ENCODE measurements at regions not wholly inside any gene's neighbourhood (a gene's known extent, or its start where the extent isn't known, plus 50 kb on each side); places are given as distances from the start of the nearest gene placed in this dataset.
"Not testable (repeated sequence)": the region's sequence is repeated elsewhere in the genome, so short reads cannot be mapped to it uniquely, and the experiment has no call there.

DNA sequence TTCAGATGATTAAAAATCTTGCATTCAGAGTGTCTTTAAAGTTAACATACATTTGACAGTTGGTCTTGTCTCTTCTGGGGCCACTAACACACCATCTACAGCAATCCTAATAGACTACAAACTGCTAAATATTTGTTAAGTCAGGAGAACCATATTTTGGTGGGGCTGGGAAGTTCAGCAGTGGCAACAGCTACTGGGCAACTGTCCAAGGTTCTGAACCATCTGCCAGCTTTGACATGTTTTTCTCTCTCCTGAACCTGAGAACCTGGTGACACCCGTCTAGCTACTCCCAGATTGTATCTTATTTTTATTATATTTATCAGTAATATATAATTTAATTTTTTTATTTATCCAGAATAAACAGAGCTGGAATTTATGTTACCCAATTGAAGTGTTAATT is 199.0 kb upstream of the DPYD start:
- no peak for DNase-seq (ENCODE audit: low read depth)

DNA sequence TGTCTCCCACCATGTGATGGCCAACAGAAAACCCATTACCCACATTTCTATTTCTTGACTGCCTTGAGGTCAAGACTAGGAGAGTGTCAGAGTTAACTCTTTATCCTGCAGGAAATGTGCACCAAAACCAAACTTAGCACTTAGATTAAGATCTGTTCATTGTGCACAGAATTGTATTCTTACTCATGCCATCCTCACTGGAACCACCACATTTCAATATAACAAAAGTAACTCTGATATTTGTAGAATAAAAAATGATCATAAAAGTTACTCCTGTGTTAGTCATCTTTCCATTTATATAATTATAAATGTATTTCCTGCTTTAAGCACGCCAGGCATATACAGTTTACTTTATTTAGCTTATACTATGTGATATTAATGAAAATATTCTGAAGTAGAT is 193.0 kb upstream of the DPYD start:
- no peak for DNase-seq (ENCODE audit: low read depth)

DNA sequence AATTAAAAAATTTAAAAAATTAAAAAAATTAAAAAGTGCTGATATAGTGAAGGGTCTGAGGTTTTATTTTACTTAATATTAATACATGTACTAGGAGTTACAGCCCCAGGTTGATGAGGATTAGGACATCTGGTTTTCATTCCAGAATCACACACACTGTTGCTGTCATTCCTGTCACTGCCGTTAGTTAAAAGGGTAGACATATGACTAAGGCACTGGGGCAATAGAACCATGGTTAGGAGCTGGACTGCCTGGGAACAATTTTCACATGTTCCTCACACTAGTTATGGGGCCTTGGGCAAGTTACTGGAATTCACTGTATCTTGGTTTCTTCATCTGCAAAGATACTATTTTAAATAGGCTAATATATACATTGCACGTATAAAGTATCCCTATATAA is 191.8 kb upstream of the DPYD start:
- DNase-seq (ENCODE audit: low read depth), result no peak

DNA sequence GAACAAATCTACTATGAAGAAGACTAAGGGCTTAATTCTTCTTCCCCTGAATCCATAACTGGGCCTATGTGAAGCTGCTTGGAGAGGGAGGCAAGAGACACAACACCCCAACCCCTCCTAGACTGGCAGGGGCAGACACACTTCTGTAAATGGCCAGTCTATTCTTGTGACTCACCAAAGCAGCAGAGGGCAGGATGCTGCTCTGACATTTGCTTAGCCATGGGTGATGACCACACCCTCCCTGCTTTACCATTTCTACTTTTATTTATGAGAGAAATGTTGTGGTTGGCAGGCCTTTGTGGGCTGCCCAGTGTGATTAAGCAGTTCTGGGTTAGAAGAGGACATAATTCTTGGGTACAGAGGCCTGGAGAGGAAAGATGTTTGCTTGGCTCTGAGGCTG is 189.8 kb upstream of the DPYD start:
- no peak for DNase-seq (ENCODE audit: low read depth)

DNA sequence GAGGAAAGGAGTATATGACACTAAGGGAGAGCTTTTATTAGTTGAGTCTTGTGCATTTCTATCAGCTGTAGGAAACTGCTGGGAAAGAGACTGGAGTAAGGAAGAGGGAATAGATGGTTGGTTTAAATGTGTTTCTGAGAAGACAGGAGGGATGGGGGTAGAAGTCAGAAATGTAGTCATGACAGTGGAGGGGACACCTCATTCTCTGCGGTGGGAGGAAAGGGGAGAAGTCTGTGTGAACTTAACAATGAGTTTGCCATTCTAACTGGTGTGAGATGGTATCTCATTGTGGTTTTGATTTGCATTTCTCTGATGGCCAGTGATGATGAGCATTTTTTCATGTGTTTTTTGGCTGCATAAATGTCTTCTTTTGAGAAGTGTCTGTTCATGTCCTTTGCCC is 187.5 kb upstream of the DPYD start:
- not testable (repeated sequence) for DNase-seq (ENCODE audit: low read depth)

DNA sequence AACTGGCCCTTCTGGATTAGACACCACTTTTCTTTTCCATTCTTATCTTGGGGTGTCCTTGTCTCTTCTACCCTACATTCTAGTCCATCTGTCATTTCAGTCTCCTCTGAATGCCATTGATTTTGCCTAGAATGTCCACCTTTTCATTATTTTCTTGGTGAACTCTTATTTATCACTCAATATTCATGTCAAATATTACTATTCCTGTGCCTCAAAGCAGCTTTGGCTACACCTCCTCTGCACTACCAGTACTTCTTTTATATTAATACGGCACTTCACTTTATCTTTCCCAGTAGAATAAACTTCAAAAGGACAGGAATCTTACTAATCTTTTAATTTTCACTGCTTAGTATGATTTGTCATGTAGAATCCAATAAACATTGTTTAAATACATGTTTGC is 186.4 kb upstream of the DPYD start:
- DNase-seq (ENCODE audit: low read depth), result no peak

DNA sequence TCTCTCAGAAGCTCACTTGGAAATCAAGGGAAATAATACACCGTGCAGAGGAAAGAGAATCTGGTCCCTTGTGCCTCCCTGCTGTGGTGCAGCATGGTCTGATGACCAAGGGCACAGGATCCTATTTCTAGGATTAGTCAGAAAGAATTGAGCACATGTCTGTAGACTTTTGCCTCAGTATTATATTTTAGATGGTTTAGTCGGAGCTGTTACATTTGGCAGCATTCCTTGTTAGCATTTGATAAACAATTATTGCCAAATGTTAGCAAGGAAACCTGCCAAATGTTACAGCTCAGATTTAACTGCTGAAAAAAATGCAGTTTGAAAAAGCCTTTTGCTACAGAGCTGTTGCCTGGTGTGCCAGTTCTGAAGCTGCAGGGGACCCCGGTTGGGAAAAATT is 183.5 kb upstream of the DPYD start:
- peak; percentile 26 for DNase-seq (ENCODE audit: low read depth)

DNA sequence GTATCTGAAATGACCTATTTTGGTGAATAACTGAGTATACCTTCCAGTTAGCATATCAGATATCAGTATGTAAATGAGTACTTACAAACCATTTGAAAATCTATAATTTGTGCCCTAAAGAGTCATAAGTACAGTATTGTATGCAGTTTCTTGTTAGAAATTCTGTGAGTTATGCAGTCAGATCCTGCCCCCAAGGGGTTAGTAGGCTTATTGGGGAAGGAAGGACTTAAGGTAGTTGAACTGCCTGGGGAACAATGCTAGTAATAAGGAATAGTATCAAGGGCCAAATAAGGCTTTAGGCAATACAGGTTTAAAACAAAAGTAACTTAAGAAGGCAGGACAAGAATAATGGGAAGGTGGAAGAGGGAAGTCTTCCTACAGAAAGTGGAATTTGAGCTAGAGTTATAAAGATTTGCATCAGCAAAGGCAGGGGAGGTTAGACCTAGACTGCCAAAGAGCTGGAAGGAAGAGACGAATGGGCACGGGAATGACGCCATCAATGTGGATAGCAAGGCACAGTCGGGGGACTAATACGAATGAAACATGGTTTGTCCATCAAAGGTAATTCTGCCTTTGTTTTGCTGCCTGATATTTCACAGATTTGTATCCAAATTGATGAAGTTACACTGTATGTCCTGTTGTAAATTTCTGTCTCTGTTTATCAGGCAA is 182.9 kb upstream of the DPYD start:
- no peak for DNase-seq (ENCODE audit: low read depth)

DNA sequence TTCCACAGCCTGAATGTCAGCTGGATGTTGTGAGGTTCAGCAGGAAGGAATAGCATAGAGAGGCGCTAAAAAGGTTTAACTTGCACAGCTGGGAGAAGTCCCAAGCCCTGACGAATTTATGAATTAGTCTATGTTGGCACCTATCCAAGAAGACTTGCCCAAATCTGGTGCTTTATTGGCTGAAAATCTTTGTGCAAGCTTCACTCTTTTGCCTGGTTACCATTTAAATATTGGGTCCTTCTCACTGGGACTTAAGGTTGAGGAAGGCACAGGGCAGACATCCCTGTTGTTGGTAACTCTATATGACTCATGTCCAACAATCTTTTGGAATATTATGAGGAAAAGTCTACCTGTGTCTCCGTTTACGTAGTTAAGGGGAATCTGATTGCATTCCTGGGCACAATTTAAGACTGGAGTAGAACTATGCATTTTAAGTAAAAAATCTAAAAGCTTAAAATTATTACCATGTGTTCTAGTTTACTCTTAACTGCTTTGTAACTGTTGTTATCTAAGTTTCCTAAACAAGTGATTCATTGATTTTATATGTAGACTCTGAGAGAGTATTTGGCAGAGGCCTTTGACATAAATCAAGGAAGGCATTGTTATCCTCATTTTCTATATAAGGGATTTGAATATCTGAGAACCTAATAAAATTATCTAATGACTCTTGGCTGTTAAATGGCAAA is 181.7 kb upstream of the DPYD start:
- no peak for DNase-seq (ENCODE audit: low read depth)

DNA sequence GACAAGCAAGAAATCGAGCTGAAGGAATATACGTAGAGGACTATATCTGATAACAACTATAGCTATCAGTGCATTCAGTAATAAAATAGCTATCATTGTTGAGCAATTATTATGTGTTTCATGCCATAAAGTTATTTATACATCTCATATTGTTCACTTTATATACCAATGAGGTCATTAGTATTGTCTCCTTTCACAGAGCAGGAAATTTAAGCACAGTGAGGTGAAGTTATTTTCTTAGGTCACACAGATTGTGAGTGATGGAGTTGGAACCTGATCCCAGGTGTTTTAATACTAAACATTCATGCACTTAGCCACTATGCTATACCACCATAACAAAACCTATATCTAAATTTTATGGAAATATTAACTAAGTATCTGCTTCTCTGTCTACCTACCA is 180.5 kb upstream of the DPYD start:
- DNase-seq (ENCODE audit: low read depth), result no peak

DNA sequence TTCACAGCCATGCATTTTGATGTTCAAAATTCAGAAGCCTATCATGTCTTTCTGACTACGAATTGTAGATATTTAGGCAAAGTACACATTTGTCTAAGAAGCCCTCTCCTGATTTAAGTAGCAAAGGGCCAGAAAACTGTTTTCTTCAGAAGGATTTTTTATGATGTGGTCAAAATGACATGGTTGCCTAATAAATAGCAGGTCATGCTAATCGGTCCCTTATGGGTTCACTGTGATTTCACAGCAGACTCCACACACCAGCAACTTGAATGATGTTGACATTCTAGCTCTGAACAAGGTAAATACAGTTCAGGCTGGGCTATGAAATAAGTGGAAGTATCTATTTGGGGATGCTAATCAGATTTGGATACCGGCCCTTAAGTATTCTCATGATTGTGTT is 178.7 kb upstream of the DPYD start:
- DNase-seq (ENCODE audit: low read depth), result no peak

DNA sequence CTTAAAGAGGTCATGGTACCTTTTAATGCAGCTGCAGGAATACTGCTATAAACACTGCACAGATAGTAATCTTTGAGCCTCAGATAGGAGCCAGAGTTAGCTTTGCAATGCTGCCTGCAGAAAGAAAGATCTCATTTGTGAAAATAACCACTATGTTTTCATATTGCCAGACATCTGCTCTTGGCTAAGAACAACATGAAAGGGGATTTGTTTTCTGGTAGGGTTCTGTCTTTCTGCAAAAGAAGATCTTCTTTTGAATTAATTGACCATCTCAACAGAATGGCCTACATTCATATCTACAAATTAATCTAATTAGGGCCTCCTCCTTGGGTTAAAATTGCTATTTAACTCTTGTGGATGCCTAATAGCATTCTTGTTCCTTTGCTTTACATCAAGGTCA is 177.6 kb upstream of the DPYD start:
- no peak for DNase-seq (ENCODE audit: low read depth)

DNA sequence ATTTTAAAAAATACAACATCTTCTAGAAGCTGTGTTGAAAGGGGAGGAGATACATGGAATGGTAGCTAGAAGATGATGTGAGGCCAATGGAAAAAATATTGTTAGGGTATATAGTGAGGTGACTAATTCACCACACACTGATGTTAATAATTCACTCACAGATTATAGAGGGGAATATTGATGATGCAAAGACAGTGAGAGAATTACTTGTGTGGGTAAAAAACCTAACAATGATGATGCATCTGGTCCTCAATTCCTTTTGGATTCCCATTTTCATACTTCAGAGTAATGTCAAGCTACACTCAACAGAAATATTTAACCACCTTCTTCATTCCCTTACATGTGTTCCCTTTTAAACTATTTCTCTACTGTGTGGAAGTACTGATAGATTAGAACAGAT is 169.5 kb upstream of the DPYD start:
- DNase-seq (ENCODE audit: low read depth), result no peak

DNA sequence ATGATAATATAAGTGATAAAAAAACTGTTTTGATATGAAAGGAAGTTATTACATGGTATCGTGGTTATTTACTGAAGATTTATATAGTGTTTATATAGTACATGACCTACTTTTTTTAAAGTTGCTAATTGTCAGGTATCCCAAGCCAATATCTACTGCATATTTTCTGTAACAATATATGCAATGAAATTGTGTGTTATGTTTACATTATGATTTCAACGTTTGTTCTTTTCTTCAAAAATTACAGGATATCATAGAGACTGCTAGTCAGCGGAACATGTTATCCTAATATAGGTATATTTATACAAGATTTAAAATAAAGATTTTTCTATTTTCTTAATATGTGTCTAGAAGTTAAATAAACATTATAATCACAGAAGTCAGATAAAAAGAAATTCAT is 167.5 kb upstream of the DPYD start:
- no peak for DNase-seq (ENCODE audit: low read depth)

DNA sequence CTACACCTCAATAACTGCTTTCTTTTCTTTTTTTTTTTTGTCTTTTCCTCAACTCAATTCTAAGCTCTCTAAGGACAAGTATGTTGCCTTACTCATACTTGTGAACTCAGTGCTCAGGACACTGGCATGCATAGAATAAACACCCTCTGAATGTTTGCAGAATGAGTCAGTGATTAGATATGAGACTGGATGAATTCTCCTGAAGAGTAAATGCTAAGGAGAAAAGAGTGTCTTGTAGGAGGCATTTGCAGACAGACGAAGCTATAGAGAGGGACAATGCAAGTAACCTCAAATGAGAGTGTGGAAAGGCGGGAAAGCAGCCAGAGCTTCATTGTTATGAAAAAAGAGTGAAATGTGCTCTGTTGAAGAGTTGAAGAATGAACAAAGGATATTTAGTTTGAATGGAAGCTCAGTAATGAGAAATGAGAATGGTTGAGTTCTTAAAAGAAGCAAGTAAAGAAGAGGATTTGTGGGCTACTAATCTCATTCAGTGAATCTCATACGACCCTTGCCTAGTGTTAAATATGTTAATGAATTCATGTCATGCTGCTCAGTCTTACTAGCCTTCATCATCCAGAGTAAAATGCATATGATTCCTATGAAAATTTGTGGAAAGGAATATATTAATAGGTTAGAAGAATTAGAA is 166.1 kb upstream of the DPYD start:
- no peak for DNase-seq (ENCODE audit: low read depth)

DNA sequence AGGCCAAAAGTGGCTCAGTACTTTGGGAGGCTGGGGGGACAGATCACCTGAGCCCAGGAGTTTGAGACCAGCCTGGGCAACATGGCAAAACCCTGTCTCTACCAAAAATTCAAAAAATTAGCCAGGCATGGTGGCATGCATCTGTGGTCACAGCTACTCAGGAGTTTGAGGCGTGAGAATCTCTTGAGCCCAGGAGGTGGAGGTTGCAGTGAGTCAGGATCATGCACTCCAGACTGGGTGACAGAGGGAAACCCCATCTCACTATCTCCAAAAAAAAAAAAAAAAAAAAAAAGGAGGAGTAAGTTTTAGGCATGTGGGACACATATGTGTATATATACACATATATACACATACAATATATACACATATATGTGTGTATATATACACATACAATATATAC is 165.3 kb upstream of the DPYD start:
- DNase-seq (ENCODE audit: low read depth), result no peak

DNA sequence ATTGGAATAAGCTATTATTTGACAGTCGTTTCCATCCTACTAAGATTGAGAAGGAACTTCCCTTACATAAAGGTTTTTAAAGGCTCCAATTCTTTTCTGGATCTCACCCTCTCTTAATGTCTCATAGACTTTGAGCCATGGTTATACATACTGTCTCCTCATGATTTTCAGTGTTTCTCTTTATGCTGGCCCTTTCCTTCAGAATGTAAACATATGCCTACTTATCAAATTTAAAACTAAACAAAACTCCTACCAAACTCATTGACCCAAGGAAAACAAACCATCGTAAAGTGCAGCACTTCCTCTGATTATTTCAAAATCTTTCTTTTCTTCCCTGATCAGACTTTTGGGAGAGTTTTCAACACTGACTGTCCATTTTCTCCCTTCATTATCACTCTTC is 163.4 kb upstream of the DPYD start:
- DNase-seq (ENCODE audit: low read depth), result no peak

DNA sequence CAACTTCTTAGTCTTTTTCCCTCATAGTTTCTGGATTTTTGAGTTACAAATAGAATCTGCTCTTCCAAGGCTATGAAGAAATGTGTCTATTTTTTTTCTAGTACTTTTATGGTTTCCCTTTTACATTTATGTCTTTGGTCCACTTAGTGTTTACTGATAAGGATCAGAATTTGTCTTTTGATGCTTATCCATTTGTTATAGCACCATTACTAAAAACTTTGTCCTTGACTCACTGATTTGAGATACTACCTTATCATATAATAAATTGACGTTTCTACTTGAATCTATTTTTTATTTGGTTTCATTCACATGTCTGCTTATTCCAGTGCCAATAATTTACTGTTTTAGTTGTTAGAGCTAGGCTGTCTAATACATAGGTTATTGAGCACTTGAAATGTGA is 161.1 kb upstream of the DPYD start:
- DNase-seq (ENCODE audit: low read depth), result no peak

DNA sequence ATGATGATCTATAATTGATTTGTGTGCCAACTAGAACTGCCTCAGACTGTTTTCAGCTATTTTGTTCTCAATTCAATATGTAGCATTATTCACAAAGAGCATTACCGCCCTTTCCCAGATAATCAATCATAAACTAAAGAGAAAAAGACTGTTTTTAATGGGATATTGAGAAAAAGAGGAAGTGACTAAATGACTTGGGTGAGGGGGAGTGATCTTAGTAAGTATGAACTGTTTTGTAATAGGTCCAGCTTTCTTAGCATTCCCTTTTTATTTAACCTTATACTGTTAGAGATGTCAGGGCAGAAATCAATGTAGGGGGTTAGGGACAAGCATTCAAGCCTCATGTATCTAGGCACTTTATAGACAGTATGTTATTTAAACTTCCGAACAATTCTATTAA is 157.8 kb upstream of the DPYD start:
- DNase-seq (ENCODE audit: low read depth), result no peak

DNA sequence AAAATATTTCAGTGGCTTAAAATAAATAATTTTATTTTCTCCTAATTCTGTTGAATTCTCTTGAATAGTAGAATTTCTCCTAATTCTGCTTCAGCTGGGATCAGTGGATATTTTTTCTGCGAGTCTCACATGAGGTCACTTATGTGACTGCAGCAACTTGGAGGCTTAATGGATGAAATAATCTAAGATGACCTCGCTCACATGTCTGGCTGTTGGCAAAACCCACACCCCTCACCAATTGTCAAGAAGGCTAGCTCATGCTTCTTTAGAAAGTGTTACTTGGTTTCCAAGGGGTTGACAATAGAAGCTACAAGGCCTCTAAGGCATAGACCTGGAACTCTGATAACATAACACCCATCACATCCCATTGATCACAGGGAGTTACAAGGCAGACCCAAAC is 156.9 kb upstream of the DPYD start:
- no peak for DNase-seq (ENCODE audit: low read depth)

DNA sequence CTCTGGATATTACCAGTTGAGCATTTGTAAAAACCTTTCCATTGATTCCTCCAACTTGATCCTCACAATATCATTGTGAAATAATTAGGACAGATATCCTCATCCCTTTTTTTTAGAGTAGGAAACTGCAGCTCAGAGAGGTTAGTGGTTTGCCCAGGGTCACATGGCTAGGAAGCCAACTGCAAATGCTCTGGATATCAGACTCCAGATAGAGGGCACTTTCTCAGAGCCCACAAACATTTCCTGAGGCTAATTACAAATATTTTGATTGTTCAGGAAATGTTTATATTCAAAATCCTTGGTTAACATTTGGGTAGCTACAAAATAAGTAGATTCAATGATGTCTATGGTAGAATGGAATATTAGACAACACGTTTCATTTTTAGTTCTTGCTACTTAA is 154.8 kb upstream of the DPYD start:
- DNase-seq (ENCODE audit: low read depth), result no peak

DNA sequence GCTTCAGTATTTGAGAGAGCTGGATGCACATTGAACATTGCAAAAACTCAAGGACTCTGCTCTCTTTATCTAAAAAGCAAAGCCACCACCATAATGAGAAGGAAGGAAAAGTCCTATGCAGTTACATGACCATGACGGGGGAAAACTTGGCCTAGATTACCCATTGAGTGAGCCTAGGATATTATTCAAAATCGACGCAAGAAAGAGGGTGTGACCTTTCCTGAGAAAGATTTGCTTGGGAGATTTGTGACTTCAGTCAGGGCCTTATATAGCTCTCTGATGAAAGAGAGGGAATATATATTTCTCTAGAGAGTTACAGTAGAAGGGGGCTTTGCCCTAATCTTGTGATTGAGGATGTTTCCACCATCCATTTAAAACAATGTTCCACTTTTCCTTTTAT is 153.0 kb upstream of the DPYD start:
- no peak for DNase-seq (ENCODE audit: low read depth)

DNA sequence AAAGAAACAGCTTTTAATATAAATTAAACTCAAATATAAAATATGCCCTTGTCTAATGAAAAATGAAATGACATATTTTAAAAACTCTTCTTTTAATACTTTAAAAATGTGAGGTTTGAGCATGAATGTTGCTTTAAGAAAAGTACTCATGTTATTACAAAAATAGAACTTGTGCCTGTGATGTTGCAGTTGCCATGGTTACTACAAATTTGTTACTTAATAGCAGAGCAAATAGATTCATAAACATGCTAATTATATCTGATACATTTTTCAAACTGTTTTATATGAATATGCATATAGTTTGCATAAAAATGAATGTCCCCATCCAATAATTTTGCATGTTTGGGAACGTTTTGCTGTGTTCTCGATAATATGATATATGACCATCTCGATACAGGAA is 152.3 kb upstream of the DPYD start:
- DNase-seq (ENCODE audit: low read depth), result no peak

DNA sequence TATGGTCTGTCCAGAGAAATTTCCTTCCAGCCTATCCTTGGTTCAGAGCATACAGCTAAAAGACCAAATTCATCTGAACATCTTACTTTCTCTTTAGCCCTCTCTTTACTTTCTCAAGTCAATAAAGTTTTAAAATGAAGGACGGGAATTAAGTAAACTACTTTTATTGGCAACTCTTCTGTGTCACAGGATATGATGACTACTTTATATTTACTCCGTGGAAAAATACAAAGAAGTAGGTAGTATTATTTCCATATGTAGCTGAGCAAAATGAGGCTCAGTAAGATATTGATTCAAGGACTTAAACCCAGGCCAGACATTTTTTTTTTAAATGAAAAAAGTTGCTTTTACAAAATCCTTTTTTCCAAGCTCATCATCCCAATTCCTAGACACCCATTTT is 151.2 kb upstream of the DPYD start:
- no peak for DNase-seq (ENCODE audit: low read depth)

Data from forelimb muscle (tissue), 1 donor.